Uterus (tissue), 2 donors: ENCODE measurements at regions not wholly inside any gene's neighbourhood (a gene's known extent, or its start where the extent isn't known, plus 50 kb on each side); places are given as distances from the start of the nearest gene placed in this dataset.

Experiments
- CTCF ChIP-seq, 4 experiments: fragments of 200-600 bp in 2 of 4; fragments of 450-650 bp in 2 of 4; sonication (generic) in 2 of 4; IDR thresholded peaks; one replicate each; pipeline ENCODE4 v1.5.1; 2016 to 2019; ENCODE audit warnings: antibody characterized with exemption in 4 of 4, mild to moderate bottlenecking in 2 of 4, moderate library complexity in 1 of 4
- POLR2A ChIP-seq, 2 donors: fragments of 450-650 bp; IDR thresholded peaks; one replicate each; pipeline ENCODE4 v1.6.1; 2016; ENCODE audit warnings: antibody characterized with exemption in 2 of 2, mild to moderate bottlenecking in 1 of 2, moderate library complexity in 1 of 2

GRCh38 chr1:213600879-213601278 is 386.9 kb upstream of the PROX1 start:
- no peak for TF ChIP-seq CTCF (IDR thresholded peaks at IDR 0.05)
- no peak for TF ChIP-seq POLR2A (IDR thresholded peaks at IDR 0.05)
